ENCODE measurements at regions not wholly inside any gene's neighbourhood (a gene's known extent, or its start where the extent isn't known, plus 50 kb on each side); places are given as distances from the start of the nearest gene placed in this dataset.

DNA sequence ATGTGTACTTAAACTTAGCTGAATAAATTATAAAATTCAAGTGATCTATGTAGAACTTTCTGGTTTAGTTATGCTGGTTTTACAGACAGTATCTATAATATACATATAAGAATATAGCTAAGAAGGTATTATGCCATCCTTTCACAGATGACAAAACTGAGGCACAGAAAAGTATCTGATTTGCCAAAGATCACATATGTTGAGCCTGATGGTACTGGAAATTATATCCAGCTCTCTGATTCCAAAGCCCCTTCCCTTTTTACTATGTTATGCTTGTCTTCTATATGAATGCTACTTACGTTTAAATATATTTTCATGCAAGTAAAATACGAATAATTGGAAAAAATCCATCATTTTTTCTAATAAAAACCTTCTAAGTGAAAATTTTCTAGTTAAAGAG, 1631.3 kb downstream of the DPP10 start:
- POLR2A ChIA-PET, result no interaction called here
- Mint-ChIP-seq H3K36me3 (peaks cover 5% of the 10 kb centered on the region; the same call in 1 of the 2 replicates), H3K4me3 (no peak overlapping the region), H3K9me3 (peaks cover 46% of the 10 kb centered on the region), H3K27ac (no peak overlapping the region), H3K4me1 (no peaks in the 10 kb centered on the region), H3K27me3 (ENCODE audit: low read depth) (no peaks in the 10 kb centered on the region)
- TF ChIP-seq NFE2L1 (CRISPR knock-in tag; IDR thresholded peaks at IDR 0.05) (no peak), FOXJ3 (CRISPR knock-in tag; IDR thresholded peaks at IDR 0.05; ENCODE audit: borderline replicate concordance) (no peak), GABPB1 (CRISPR knock-in tag; IDR thresholded peaks at IDR 0.05) (no peak), TP53 (CRISPR knock-in tag; IDR thresholded peaks at IDR 0.05) (no peak), MXD4 (CRISPR knock-in tag; IDR thresholded peaks at IDR 0.05; ENCODE audit: borderline replicate concordance) (no peak), NR2C2 (CRISPR knock-in tag; IDR thresholded peaks at IDR 0.05) (no peak), ZNF219 (CRISPR knock-in tag; IDR thresholded peaks at IDR 0.05; ENCODE audit: borderline replicate concordance) (no peak), KAT7 (CRISPR knock-in tag; IDR thresholded peaks at IDR 0.05; ENCODE audit: borderline replicate concordance) (no peak), ZNF416 (CRISPR knock-in tag; IDR thresholded peaks at IDR 0.05) (no peak), OVOL2 (CRISPR knock-in tag; IDR thresholded peaks at IDR 0.05; ENCODE audit: borderline replicate concordance) (no peak), ZBTB21 (CRISPR knock-in tag; IDR thresholded peaks at IDR 0.05; ENCODE audit: borderline replicate concordance) (no peak), MYBL2 (CRISPR knock-in tag; IDR thresholded peaks at IDR 0.05) (no peak), NR3C1 (CRISPR knock-in tag; conservative IDR thresholded peaks at IDR 0.05; ENCODE audit: low read depth) (no peak), CREB1 (CRISPR knock-in tag; IDR thresholded peaks at IDR 0.05) (no peak)
- TF ChIP-seq, protein P1, sequence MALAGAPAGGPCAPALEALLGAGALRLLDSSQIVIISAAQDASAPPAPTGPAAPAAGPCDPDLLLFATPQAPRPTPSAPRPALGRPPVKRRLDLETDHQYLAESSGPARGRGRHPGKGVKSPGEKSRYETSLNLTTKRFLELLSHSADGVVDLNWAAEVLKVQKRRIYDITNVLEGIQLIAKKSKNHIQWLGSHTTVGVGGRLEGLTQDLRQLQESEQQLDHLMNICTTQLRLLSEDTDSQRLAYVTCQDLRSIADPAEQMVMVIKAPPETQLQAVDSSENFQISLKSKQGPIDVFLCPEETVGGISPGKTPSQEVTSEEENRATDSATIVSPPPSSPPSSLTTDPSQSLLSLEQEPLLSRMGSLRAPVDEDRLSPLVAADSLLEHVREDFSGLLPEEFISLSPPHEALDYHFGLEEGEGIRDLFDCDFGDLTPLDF (CRISPR knock-in tag; IDR thresholded peaks at IDR 0.05), result no peak
- TF ChIP-seq, protein P2, sequence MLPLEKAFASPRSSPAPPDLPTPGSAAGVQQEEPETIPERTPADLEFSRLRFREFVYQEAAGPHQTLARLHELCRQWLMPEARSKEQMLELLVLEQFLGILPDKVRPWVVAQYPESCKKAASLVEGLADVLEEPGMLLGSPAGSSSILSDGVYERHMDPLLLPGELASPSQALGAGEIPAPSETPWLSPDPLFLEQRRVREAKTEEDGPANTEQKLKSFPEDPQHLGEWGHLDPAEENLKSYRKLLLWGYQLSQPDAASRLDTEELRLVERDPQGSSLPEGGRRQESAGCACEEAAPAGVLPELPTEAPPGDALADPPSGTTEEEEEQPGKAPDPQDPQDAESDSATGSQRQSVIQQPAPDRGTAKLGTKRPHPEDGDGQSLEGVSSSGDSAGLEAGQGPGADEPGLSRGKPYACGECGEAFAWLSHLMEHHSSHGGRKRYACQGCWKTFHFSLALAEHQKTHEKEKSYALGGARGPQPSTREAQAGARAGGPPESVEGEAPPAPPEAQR (CRISPR knock-in tag; IDR thresholded peaks at IDR 0.05), result no peak
- TF ChIP-seq, protein P3, sequence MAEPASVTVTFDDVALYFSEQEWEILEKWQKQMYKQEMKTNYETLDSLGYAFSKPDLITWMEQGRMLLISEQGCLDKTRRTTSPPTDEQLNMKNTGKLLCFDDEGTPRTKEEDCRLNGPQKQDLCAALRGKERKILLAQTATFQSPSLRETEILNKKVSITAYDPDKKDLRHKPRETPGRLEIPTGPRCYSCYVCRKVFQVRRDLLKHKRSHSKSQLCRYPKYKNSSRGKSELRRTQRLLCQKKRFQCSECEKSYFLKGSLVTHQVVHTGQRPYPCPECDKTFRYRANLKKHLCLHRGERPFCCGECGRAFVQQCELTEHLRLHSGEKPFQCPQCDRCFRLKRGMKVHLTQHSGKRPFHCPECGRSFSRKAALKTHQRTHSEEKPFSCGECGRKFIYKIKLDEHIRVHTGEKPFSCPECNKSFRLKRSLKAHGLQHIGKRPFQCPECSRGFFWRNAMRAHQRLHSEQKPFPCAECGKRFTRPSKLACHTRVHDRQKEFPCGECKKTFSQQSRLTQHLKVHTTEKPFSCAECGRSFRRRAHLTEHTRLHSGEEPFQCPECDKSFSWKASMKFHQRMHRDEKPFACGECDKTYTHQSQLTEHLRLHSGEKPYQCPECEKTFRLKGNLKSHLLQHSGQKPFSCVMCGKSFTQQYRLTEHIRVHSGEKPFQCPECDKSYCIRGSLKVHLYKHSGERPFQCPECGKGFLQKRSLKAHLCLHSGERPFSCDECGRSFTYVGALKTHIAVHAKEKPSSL (CRISPR knock-in tag; conservative IDR thresholded peaks at IDR 0.05), result no peak
- TF ChIP-seq, protein P4, sequence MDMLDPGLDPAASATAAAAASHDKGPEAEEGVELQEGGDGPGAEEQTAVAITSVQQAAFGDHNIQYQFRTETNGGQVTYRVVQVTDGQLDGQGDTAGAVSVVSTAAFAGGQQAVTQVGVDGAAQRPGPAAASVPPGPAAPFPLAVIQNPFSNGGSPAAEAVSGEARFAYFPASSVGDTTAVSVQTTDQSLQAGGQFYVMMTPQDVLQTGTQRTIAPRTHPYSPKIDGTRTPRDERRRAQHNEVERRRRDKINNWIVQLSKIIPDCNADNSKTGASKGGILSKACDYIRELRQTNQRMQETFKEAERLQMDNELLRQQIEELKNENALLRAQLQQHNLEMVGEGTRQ (CRISPR knock-in tag; IDR thresholded peaks at IDR 0.05), result no peak
- CTCF ChIA-PET, result no interaction called here
- DNase-seq (ENCODE audit: low spot score) (no peak), ATAC-seq (no peak)

DNA sequence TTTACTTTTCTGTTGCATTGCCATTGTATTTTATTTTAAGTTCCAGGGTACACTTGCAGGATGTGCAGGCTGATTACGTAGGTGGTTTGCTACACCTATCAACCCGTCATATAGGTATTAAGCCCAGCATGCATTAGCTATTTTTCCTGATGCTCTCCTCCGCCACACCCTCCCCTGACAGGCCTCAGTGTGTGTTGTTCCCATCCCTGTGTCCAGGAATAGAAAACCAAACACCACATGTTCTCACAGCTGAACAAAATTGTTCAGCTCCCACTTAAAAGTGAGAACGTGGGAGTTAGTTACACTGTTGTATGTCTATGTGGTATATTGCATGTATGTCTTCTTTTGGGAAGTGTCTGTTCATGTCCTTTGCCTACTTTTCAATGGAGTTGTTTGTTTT, 1631.7 kb downstream of the DPP10 start:
- Mint-ChIP-seq H3K27ac (no peak overlapping the region), H3K9me3 (peaks cover 41% of the 10 kb centered on the region), H3K36me3 (peaks cover under 1% of the 10 kb centered on the region; the same call in 1 of the 2 replicates), H3K4me1 (no peaks in the 10 kb centered on the region), H3K4me3 (no peak overlapping the region), H3K27me3 (ENCODE audit: low read depth) (no peaks in the 10 kb centered on the region)
- ATAC-seq, result no peak
- no peak for DNase-seq (ENCODE audit: low spot score)
- CTCF ChIA-PET, result no interaction called here
- POLR2A ChIA-PET, result no interaction called here
- no peak for TF ChIP-seq SMAD4 (CRISPR knock-in tag; IDR thresholded peaks at IDR 0.05)
- TF ChIP-seq, protein P5, sequence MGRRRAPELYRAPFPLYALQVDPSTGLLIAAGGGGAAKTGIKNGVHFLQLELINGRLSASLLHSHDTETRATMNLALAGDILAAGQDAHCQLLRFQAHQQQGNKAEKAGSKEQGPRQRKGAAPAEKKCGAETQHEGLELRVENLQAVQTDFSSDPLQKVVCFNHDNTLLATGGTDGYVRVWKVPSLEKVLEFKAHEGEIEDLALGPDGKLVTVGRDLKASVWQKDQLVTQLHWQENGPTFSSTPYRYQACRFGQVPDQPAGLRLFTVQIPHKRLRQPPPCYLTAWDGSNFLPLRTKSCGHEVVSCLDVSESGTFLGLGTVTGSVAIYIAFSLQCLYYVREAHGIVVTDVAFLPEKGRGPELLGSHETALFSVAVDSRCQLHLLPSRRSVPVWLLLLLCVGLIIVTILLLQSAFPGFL (CRISPR knock-in tag; IDR thresholded peaks at IDR 0.05; ENCODE audit: borderline replicate concordance), result no peak
- TF ChIP-seq, protein P6, sequence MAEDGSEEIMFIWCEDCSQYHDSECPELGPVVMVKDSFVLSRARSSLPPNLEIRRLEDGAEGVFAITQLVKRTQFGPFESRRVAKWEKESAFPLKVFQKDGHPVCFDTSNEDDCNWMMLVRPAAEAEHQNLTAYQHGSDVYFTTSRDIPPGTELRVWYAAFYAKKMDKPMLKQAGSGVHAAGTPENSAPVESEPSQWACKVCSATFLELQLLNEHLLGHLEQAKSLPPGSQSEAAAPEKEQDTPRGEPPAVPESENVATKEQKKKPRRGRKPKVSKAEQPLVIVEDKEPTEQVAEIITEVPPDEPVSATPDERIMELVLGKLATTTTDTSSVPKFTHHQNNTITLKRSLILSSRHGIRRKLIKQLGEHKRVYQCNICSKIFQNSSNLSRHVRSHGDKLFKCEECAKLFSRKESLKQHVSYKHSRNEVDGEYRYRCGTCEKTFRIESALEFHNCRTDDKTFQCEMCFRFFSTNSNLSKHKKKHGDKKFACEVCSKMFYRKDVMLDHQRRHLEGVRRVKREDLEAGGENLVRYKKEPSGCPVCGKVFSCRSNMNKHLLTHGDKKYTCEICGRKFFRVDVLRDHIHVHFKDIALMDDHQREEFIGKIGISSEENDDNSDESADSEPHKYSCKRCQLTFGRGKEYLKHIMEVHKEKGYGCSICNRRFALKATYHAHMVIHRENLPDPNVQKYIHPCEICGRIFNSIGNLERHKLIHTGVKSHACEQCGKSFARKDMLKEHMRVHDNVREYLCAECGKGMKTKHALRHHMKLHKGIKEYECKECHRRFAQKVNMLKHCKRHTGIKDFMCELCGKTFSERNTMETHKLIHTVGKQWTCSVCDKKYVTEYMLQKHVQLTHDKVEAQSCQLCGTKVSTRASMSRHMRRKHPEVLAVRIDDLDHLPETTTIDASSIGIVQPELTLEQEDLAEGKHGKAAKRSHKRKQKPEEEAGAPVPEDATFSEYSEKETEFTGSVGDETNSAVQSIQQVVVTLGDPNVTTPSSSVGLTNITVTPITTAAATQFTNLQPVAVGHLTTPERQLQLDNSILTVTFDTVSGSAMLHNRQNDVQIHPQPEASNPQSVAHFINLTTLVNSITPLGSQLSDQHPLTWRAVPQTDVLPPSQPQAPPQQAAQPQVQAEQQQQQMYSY (CRISPR knock-in tag; IDR thresholded peaks at IDR 0.05), result no peak
- TF ChIP-seq ESRRA (CRISPR knock-in tag; IDR thresholded peaks at IDR 0.05; ENCODE audit: borderline replicate concordance), result no peak
- no peak for TF ChIP-seq GTF2I (CRISPR knock-in tag; conservative IDR thresholded peaks at IDR 0.05)
- TF ChIP-seq, protein P7, sequence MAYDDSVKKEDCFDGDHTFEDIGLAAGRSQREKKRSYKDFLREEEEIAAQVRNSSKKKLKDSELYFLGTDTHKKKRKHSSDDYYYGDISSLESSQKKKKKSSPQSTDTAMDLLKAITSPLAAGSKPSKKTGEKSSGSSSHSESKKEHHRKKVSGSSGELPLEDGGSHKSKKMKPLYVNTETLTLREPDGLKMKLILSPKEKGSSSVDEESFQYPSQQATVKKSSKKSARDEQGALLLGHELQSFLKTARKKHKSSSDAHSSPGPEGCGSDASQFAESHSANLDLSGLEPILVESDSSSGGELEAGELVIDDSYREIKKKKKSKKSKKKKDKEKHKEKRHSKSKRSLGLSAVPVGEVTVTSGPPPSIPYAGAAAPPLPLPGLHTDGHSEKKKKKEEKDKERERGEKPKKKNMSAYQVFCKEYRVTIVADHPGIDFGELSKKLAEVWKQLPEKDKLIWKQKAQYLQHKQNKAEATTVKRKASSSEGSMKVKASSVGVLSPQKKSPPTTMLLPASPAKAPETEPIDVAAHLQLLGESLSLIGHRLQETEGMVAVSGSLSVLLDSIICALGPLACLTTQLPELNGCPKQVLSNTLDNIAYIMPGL (CRISPR knock-in tag; IDR thresholded peaks at IDR 0.05), result no peak
- no peak for TF ChIP-seq EMX1 (CRISPR knock-in tag; IDR thresholded peaks at IDR 0.05)
